H1 (cell line): ENCODE measurements at regions not wholly inside any gene's neighbourhood (a gene's known extent, or its start where the extent isn't known, plus 50 kb on each side); places are given as distances from the start of the nearest gene placed in this dataset.

Experiments
- CTCF ChIA-PET: fragments of 300-600 bp; sonication (Branson Sonifier 250); formaldehyde crosslinking; loops from one replicate; lab custom pipeline; 2021; ENCODE audit not compliant: partially characterized antibody; lab: Charles Lee
- POLR2A ChIA-PET: fragments of 300-600 bp; sonication (Branson Sonifier 250); formaldehyde crosslinking; loops from one replicate; lab custom pipeline; 2021; ENCODE audit warnings: inconsistent platforms; ENCODE audit not compliant: partially characterized antibody; lab: Charles Lee
- DNase-seq, 2 experiments: peaks; one replicate each; pipeline versions ENCODE4 v3.0.0 to v3.0.0-alpha.2; 2010 to 2022; ENCODE audit warnings: low spot score in 2 of 2, low read depth in 1 of 2, mixed read lengths in 1 of 2
- FAIRE-seq: peaks from 2 replicates; lab custom pipeline; 2011; peaks lifted over from hg19 to GRCh38; lab: Jason Lieb, UNC
- H2AFZ ChIP-seq: 2 replicates; pipeline ENCODE4 v1.8.1; 2012; ENCODE audit warnings: low read length, inconsistent platforms
- H2AK5ac ChIP-seq: 2 replicates; pipeline ENCODE4 v1.6.1; 2013; ENCODE audit warnings: low read depth, low read length
- H2BK120ac ChIP-seq: replicated peaks from 2 replicates; pipeline ENCODE3; 2013; ENCODE audit warnings: low read depth, low read length, inconsistent platforms
- H2BK12ac ChIP-seq: 2 replicates; pipeline ENCODE4 v1.6.1; 2013; ENCODE audit warnings: low read depth, low read length
- H2BK15ac ChIP-seq: 2 replicates; pipeline ENCODE4 v1.6.1; 2013; ENCODE audit warnings: low read length
- H2BK20ac ChIP-seq: 2 replicates; pipeline ENCODE4 v1.6.1; 2013; ENCODE audit warnings: low read length
- H2BK5ac ChIP-seq: 2 replicates; pipeline ENCODE4 v1.6.1; 2013; ENCODE audit warnings: low read depth, low read length
- H3K14ac ChIP-seq: 2 replicates; pipeline ENCODE4 v1.6.1; 2013; ENCODE audit warnings: inconsistent platforms; ENCODE audit not compliant: insufficient read length
- H3K18ac ChIP-seq: 2 replicates; pipeline ENCODE4 v1.6.1; 2013; ENCODE audit warnings: low read length; ENCODE audit errors: extremely low read depth
- H3K23ac ChIP-seq: 2 replicates; pipeline ENCODE4 v1.6.1; 2013; ENCODE audit warnings: inconsistent platforms; ENCODE audit not compliant: insufficient read length
- H3K23me2 ChIP-seq: 2 replicates; pipeline ENCODE4 v1.6.1; 2013; ENCODE audit warnings: low read depth, low read length
- H3K27ac ChIP-seq: 2 replicates; pipeline ENCODE4 v1.6.1; 2011; ENCODE audit warnings: low read depth, low read length, inconsistent platforms
- H3K27me3 ChIP-seq, 4 experiments: replicated peaks in 1 of 4; 1 replicate in 1 of 4; 2 replicates in 3 of 4; pipeline versions ENCODE4 v1.6.1 to v1.8.1; 2011 to 2013; ENCODE audit warnings: low read length in 3 of 4, mild to moderate bottlenecking in 3 of 4, inconsistent platforms in 2 of 4, mixed read lengths in 2 of 4, moderate library complexity in 1 of 4; ENCODE audit not compliant: control insufficient read depth in 3 of 4, insufficient read depth in 3 of 4; ENCODE audit errors: extremely low read depth in 1 of 4
- H3K36me3 ChIP-seq, 4 experiments: 2 replicates each; pipeline versions ENCODE4 v1.6.1 to v1.8.1; 2011 to 2013; ENCODE audit warnings: mild to moderate bottlenecking in 4 of 4, low read length in 3 of 4, moderate library complexity in 2 of 4, control low read depth in 1 of 4, inconsistent platforms in 1 of 4; ENCODE audit not compliant: insufficient read depth in 4 of 4, control insufficient read depth in 2 of 4
- H3K4ac ChIP-seq: replicated peaks from 2 replicates; pipeline ENCODE3; 2013; ENCODE audit warnings: low read length, low read depth, mixed read lengths, inconsistent platforms; ENCODE audit not compliant: insufficient read length
- H3K4me1 ChIP-seq, 4 experiments: replicated peaks in 1 of 4; 1 replicate in 1 of 4; 2 replicates in 3 of 4; pipeline versions ENCODE4 v1.6.1 to v1.8.1; 2011 to 2013; ENCODE audit warnings: low read length in 3 of 4, inconsistent platforms in 2 of 4, mixed read lengths in 1 of 4; ENCODE audit not compliant: insufficient read depth in 4 of 4, control insufficient read depth in 3 of 4
- H3K4me2 ChIP-seq, 2 experiments: 2 replicates each; pipeline versions ENCODE4 v1.6.1 to v1.8.1; 2011 to 2013; ENCODE audit warnings: low read depth in 2 of 2, low read length in 2 of 2, control low read depth in 1 of 2, inconsistent platforms in 1 of 2, mild to moderate bottlenecking in 1 of 2; ENCODE audit not compliant: insufficient read depth in 1 of 2
- H3K4me3 ChIP-seq, 4 experiments: fragments of 200-600, 300-600 bp in 1 of 4; sonication (generic), shearing (Covaris generic), sonication (Bioruptor Twin) in 1 of 4; 2 replicates each; pipeline versions ENCODE4 v1.5.1 to v1.8.1; 2011 to 2016; ENCODE audit warnings: low read length in 4 of 4, low read depth in 3 of 4, control low read depth in 2 of 4, inconsistent platforms in 2 of 4, mild to moderate bottlenecking in 2 of 4, mixed read lengths in 1 of 4, moderate library complexity in 1 of 4; ENCODE audit not compliant: insufficient read depth in 2 of 4; ENCODE audit errors: extremely low read depth in 1 of 4
- H3K56ac ChIP-seq: replicated peaks from 2 replicates; pipeline ENCODE3; 2013; ENCODE audit warnings: low read depth, mild to moderate bottlenecking, mixed read lengths, low read length, inconsistent platforms; ENCODE audit not compliant: insufficient read length
- H3K79me1 ChIP-seq: 2 replicates; pipeline ENCODE4 v1.6.1; 2013; ENCODE audit warnings: low read depth, low read length, control low read depth
- H3K79me2 ChIP-seq, 2 experiments: 2 replicates each; pipeline versions ENCODE4 v1.6.1 to v1.8.1; 2012 to 2013; ENCODE audit warnings: low read length in 2 of 2, mild to moderate bottlenecking in 2 of 2, inconsistent platforms in 1 of 2; ENCODE audit not compliant: insufficient read depth in 2 of 2, control insufficient read depth in 1 of 2
- H3K9ac ChIP-seq, 4 experiments: replicated peaks in 1 of 4; 1 replicate in 1 of 4; 2 replicates in 3 of 4; pipeline versions ENCODE4 v1.6.1 to v1.8.1; 2011 to 2013; ENCODE audit warnings: low read depth in 3 of 4, low read length in 3 of 4, control low read depth in 2 of 4, mild to moderate bottlenecking in 2 of 4, moderate library complexity in 2 of 4, inconsistent platforms in 1 of 4; ENCODE audit errors: extremely low read depth in 1 of 4
- H3K9me3 ChIP-seq, 2 experiments: 2 replicates each; pipeline versions ENCODE4 v1.6.1 to v1.8.1; 2012 to 2013; ENCODE audit warnings: mild to moderate bottlenecking in 2 of 2, moderate library complexity in 2 of 2, control low read depth in 1 of 2, inconsistent platforms in 1 of 2, low read depth in 1 of 2, low read length in 1 of 2, mixed read lengths in 1 of 2; ENCODE audit not compliant: insufficient read depth in 2 of 2
- H4K20me1 ChIP-seq, 2 experiments: replicated peaks in 1 of 2; 2 replicates each; pipeline versions ENCODE3 to v1.8.1; 2011 to 2013; ENCODE audit warnings: inconsistent platforms in 2 of 2, low read length in 2 of 2, mild to moderate bottlenecking in 1 of 2; ENCODE audit not compliant: insufficient read depth in 2 of 2, control insufficient read depth in 1 of 2
- H4K5ac ChIP-seq: 2 replicates; pipeline ENCODE4 v1.6.1; 2013; ENCODE audit warnings: low read length, low read depth, mixed read lengths, inconsistent platforms; ENCODE audit not compliant: insufficient read length
- H4K8ac ChIP-seq: 2 replicates; pipeline ENCODE4 v1.8.0; 2013; ENCODE audit warnings: mild to moderate bottlenecking, moderate library complexity, low read length, inconsistent platforms; ENCODE audit not compliant: insufficient read depth; ENCODE audit errors: extremely low read depth
- H4K91ac ChIP-seq: replicated peaks from 2 replicates; pipeline ENCODE3; 2013; ENCODE audit warnings: low read length, mixed read lengths, inconsistent platforms; ENCODE audit not compliant: insufficient read length
- BACH1 ChIP-seq: IDR thresholded peaks from 2 replicates; pipeline ENCODE4 v1.6.1; 2012; ENCODE audit warnings: low read length, improper control_type of control experiment
- EP300 ChIP-seq, 2 experiments: IDR thresholded peaks; 1 replicate in 1 of 2; 2 replicates in 1 of 2; pipeline ENCODE4 v1.6.1; 2011 to 2012; ENCODE audit warnings: low read depth in 2 of 2, low read length in 2 of 2, mild to moderate bottlenecking in 2 of 2, borderline replicate concordance in 1 of 2, inconsistent platforms in 1 of 2, moderate library complexity in 1 of 2
- FOSL1 ChIP-seq: IDR thresholded peaks from 2 replicates; pipeline ENCODE4 v1.6.1; 2011; ENCODE audit warnings: mild to moderate bottlenecking, low read depth, low read length, moderate library complexity; ENCODE audit not compliant: insufficient read depth
- KDM1A ChIP-seq: fragments of 200-600, 300-600 bp; sonication (generic); IDR thresholded peaks from 2 replicates; pipeline ENCODE4 v1.7.1; 2016; ENCODE audit warnings: mild to moderate bottlenecking, low read length, borderline replicate concordance
- KDM5A ChIP-seq: fragments of 200-600 bp; IDR thresholded peaks from 2 replicates; pipeline ENCODE4 v1.7.1; 2012; ENCODE audit warnings: mild to moderate bottlenecking, low read length, inconsistent platforms, mixed read lengths
- NRF1 ChIP-seq: IDR thresholded peaks from 2 replicates; pipeline ENCODE4 v1.6.1; 2011; ENCODE audit warnings: mild to moderate bottlenecking, low read depth, low read length, improper control_type of control experiment
- POLR2AphosphoS5 ChIP-seq: IDR thresholded peaks from 2 replicates; pipeline ENCODE4 v1.6.1; 2011; ENCODE audit warnings: low read depth, low read length
- SRF ChIP-seq: IDR thresholded peaks from 2 replicates; pipeline ENCODE4 v1.6.1; 2011; ENCODE audit warnings: mild to moderate bottlenecking, low read depth, low read length, moderate library complexity
- TAF7 ChIP-seq: optimal IDR thresholded peaks from 2 replicates; pipeline ENCODE3; 2011; ENCODE audit warnings: low read depth, mild to moderate bottlenecking, inconsistent platforms, low read length, moderate library complexity, borderline replicate concordance
- YY1 ChIP-seq: IDR thresholded peaks from 2 replicates; pipeline ENCODE4 v1.6.1; 2011; ENCODE audit warnings: low read depth, mild to moderate bottlenecking, low read length
- WGBS, 2 experiments: shearing (Covaris generic) in 1 of 2; methylation state at CpG; one replicate each; pipeline versions ENCODE4 v1.1.6 to v1.1.7; 2013 to 2015; ENCODE audit warnings: low lambda C conversion rate in 2 of 2, mixed read lengths in 2 of 2, inconsistent platforms in 1 of 2, low coverage in 1 of 2, missing lambda C conversion rate in 1 of 2; ENCODE audit not compliant: insufficient replicate concordance in 2 of 2, insufficient coverage in 1 of 2, insufficient read length in 1 of 2; ENCODE audit errors: extremely low coverage in 1 of 2, missing lambda C conversion rate in 1 of 2; 5-methylcytosine and 5-hydroxymethylcytosine counted together
- TF ChIP-seq, protein P1 (sequence below): IDR thresholded peaks from 2 replicates; pipeline ENCODE4 v1.6.1; 2012; ENCODE audit warnings: low read length, inconsistent platforms
- TF ChIP-seq, protein P2 (sequence below): IDR thresholded peaks from 2 replicates; pipeline ENCODE4 v1.6.1; 2011; ENCODE audit warnings: low read depth, mild to moderate bottlenecking, low read length; ENCODE audit not compliant: insufficient read depth

DNA sequence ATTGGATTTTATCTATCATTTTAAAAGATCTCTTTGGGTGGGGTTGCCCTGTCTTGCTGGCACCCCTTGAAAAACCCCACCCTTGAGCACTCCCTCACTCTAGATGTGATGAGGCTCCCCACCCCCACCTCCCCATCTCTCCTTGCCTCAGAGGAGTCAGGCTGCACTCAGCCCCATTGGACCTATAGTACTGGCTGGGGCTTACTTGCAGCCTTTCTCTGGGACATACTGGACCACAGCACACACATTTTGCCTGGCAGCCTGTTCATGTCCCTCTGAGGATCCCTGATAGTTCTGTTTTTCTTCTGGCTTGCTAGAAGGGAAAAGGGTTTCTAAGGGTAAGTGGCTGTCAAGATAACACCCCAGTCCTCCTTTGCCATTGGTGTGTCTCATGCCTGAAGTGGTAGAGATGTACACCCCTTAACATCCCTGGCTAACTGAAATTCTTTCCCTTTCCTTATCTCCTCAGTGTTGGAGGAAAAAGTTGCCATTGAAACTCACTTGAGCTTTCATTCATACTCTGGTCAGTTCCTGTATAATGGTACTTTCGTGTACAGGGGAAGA lies 553.4 kb upstream of the CITED2 start:
- Histone ChIP-seq H3K23me2 (no peaks in the 10 kb centered on the region), H3K27ac (no peak overlapping the region), H4K5ac (no peak overlapping the region), H2BK120ac (no peak overlapping the region), H3K4ac (no peak overlapping the region), H3K27me3 (no peaks in the 10 kb centered on the region), H2BK20ac (no peak overlapping the region), H4K8ac (no peak overlapping the region), H2BK12ac (no peak overlapping the region), H3K36me3 (0 out of 8 replicates have a peak, but pooled peaks cover 0 to 2% (median 0%) of the 10 kb centered on the region in 4 experiments), H3K9me3 (no peaks in the 10 kb centered on the region), H3K4me1 (no peaks in the 10 kb centered on the region), H3K9ac (no peak overlapping the region), H2BK15ac (no peak overlapping the region), H3K4me3 (no peak overlapping the region), H3K56ac (no peak overlapping the region), H2AFZ (no peak overlapping the region), H3K4me2 (no peak overlapping the region), H3K14ac (no peak overlapping the region), H2AK5ac (no peak overlapping the region), H2BK5ac (0 out of 2 replicates have a peak overlapping the region, but pooled peaks have one; percentile 40), H3K23ac (no peak overlapping the region), H4K20me1 (no peaks in the 10 kb centered on the region), H3K79me1 (no peaks in the 10 kb centered on the region), H3K18ac (no peak overlapping the region), H3K79me2 (no peaks in the 10 kb centered on the region), H4K91ac (no peak overlapping the region)
- no peak for DNase-seq
- ChIA-PET CTCF (no interaction called here), POLR2A (no interaction called here)
- WGBS, 2 experiments = 82% methylated on average over 1 of the region's 1 CpG; no CpG with 5 or more reads in 1 of the 2 experiments
- FAIRE-seq = no peak
- no peak for TF ChIP-seq EP300 (IDR thresholded peaks at IDR 0.05; ENCODE audit: borderline replicate concordance in 1 of 2, low read depth in 2 of 2, low read length in 2 of 2)
- TF ChIP-seq KDM5A = no peak
- no peak for TF ChIP-seq TAF7
- TF ChIP-seq KDM1A = no peak
- TF ChIP-seq, protein P1, sequence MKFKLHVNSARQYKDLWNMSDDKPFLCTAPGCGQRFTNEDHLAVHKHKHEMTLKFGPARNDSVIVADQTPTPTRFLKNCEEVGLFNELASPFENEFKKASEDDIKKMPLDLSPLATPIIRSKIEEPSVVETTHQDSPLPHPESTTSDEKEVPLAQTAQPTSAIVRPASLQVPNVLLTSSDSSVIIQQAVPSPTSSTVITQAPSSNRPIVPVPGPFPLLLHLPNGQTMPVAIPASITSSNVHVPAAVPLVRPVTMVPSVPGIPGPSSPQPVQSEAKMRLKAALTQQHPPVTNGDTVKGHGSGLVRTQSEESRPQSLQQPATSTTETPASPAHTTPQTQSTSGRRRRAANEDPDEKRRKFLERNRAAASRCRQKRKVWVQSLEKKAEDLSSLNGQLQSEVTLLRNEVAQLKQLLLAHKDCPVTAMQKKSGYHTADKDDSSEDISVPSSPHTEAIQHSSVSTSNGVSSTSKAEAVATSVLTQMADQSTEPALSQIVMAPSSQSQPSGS = no peak
- TF ChIP-seq FOSL1 = no peak
- no peak for TF ChIP-seq YY1
- TF ChIP-seq POLR2AphosphoS5 = no peak
- TF ChIP-seq NRF1 = no peak
- TF ChIP-seq, protein P2, sequence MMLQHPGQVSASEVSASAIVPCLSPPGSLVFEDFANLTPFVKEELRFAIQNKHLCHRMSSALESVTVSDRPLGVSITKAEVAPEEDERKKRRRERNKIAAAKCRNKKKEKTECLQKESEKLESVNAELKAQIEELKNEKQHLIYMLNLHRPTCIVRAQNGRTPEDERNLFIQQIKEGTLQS = no peak
- no peak for TF ChIP-seq SRF
- TF ChIP-seq BACH1 = no peak
